IPS-18c (cell line): ENCODE measurements at regions not wholly inside any gene's neighbourhood (a gene's known extent, or its start where the extent isn't known, plus 50 kb on each side); places are given as distances from the start of the nearest gene placed in this dataset.

Source experiments
- H3K4me3 ChIP-seq: 2 replicates; pipeline ENCODE4 v1.7.0; 2013; ENCODE audit warnings: low read depth, mild to moderate bottlenecking, low read length, moderate library complexity; ENCODE audit not compliant: insufficient read depth
- H3K9me3 ChIP-seq: one replicate; pipeline ENCODE4 v1.6.1; 2013; ENCODE audit warnings: mild to moderate bottlenecking, low read length, moderate library complexity; ENCODE audit not compliant: control insufficient read depth, insufficient read depth

DNA sequence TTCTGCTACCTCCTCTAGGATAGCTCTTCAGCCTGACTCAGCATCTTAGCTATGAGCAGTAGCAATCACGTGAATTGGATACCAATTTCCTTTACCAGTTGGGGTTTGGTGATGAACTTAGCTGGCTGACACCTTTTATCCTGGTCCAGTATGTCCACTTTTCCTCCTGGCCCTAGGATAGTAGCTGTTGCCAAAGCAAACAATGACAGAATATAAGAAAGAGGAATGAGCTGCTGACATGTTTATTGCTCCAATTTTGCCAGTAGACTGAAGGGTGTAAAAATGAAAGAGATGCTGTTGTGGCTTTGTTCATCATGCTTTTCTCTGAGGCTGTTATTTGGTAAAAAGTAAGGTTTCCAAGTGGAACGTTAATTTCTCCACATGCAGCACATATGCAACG is 168.3 kb upstream of the JAG1 start:
- peaks cover 2% of the 10 kb centered on the region for H3K9me3 ChIP-seq
- no peak overlapping the region for H3K4me3 ChIP-seq

DNA sequence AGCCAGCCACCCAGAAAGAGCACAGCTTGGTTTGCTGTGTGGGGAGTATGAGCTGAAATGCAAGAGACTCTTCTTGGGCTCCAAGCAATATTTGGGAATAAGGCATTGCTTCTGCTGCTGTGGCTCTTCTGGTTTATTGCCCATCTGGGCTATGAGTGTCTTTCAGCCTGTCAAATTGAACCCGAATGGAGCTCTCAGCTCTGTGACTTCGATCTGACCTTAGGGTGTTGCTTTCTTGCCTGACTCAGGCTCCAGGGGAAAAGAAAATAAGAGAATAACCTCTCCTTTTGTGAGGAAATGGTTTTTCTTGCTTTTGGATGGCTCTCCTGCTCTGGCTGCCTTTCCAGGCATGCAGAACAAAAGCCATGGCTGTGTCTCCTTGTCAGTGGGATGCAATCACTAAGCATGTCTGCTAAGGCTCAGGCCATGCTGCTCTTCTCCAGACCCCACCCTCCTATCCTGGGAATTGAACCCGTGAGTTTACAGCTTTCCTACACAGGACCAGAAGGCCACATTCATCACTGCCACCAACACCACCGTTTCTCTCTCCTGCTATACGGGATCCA is 169.4 kb upstream of the JAG1 start:
- peaks cover 2% of the 10 kb centered on the region for H3K9me3 ChIP-seq
- no peak overlapping the region for H3K4me3 ChIP-seq

GRCh38 chr20:10846766-10847165 is 173.0 kb upstream of the JAG1 start:
- Histone ChIP-seq H3K4me3 (no peak overlapping the region), H3K9me3 (peaks cover 2% of the 10 kb centered on the region)

DNA sequence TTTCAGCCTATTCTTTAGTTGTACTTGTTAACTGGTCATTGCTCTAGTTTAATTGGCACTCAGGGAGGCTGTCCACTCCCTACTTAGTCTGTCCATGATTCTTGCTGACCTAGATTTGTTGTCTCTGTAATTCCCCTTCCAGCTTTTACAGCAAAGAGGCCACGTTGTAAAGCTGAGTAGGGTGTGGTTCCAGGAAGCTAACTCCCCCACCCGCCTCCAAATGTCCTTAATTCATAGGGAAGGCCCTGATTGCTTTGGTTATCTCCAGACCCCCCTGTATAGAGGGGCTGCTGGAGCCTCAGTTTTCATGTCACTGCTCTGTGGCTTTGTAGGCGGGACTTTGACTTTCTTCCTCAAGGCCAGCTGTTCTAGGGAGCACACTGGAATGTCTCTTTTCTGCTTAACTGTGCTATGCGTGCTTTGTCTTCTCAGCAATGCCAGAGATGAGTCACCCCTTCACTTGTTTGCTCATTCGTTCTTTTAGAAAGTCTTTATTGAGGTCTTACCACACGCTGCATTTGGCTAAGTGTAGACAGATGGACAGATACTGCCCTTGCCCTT is 175.1 kb upstream of the JAG1 start:
- Histone ChIP-seq H3K9me3 (peaks cover 2% of the 10 kb centered on the region), H3K4me3 (no peak overlapping the region)

GRCh38 chr20:10853176-10853575 is 179.4 kb upstream of the JAG1 start:
- Histone ChIP-seq H3K9me3 (no peaks in the 10 kb centered on the region), H3K4me3 (no peak overlapping the region)

GRCh38 chr20:10853731-10854130 is 179.9 kb upstream of the JAG1 start:
- H3K4me3 ChIP-seq: no peak overlapping the region
- no peaks in the 10 kb centered on the region for H3K9me3 ChIP-seq

DNA sequence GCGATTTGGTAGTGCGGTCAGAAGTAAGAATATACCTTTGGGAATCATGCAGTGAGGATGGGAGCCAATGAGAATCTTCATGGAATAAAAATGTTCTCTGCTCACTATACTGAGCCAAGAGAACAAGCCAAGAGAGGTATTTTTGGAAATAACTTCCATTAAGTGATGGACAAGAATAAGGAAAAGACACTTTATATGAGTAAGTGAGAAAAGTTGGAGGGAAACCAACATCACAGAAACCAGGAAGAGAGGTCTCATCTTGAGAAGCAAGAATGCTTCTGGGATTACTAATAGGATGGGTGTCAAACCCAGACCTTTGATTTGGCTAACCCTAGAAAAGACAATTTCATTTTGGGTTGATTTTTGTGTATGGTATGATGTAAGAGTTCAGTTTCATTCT is 181.2 kb upstream of the JAG1 start:
- H3K9me3 ChIP-seq: no peaks in the 10 kb centered on the region

DNA sequence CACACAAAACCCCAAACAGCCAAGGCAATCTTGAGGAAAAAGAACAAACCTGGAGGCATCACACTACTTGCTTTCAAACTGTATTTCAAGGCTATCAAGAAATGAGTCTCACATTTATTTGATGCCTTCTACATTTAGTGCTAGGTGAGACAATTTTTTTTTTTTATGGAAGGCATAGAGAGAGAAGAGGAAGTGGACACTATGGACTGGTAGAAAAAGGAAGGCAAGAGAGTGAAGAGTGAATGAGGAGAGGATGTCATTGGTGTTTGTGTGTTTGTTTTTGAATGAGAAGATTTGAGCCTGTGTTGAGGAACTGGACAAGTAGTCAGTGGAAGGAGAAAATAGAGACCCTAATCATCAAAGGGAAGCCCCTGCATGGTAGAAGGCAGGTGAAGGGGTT is 182.0 kb upstream of the JAG1 start:
- Histone ChIP-seq H3K4me3 (no peak overlapping the region), H3K9me3 (no peaks in the 10 kb centered on the region)

More for the DNA sequence above, 181.2 kb upstream of the JAG1 start:
- no peak overlapping the region for H3K4me3 ChIP-seq

GRCh38 chr20:10856237-10857015 is 182.6 kb upstream of the JAG1 start:
- Histone ChIP-seq H3K9me3 (no peaks in the 10 kb centered on the region), H3K4me3 (no peak overlapping the region)

GRCh38 chr20:10857352-10858070 is 183.7 kb upstream of the JAG1 start:
- Histone ChIP-seq H3K4me3 (no peak overlapping the region), H3K9me3 (no peaks in the 10 kb centered on the region)

- Histone ChIP-seq H3K9me3 (no peaks in the 10 kb centered on the region), H3K4me3 (no peak overlapping the region)
Measured at GRCh38 chr20:10861090-10861489, 187.3 kb upstream of the JAG1 start.

DNA sequence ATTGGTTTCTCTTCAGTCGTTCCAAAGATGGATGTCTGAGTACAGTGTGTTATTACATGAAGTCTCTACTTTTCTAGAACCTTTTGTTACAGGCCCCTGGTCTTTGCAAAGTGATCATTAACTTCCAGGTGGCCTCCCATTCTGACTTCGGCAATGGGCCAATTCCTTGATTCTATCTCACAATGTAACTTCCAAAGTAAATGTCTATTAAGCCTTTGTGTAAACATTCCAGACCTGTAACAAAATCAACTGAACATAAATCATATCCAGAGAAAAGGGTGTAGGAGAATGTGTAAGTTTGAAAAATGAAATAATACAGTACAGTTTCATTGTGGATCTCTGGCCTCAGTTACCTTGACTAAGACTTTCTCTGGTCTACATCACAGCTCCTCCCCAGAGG is 187.8 kb upstream of the JAG1 start:
- Histone ChIP-seq H3K9me3 (no peaks in the 10 kb centered on the region), H3K4me3 (no peak overlapping the region)

DNA sequence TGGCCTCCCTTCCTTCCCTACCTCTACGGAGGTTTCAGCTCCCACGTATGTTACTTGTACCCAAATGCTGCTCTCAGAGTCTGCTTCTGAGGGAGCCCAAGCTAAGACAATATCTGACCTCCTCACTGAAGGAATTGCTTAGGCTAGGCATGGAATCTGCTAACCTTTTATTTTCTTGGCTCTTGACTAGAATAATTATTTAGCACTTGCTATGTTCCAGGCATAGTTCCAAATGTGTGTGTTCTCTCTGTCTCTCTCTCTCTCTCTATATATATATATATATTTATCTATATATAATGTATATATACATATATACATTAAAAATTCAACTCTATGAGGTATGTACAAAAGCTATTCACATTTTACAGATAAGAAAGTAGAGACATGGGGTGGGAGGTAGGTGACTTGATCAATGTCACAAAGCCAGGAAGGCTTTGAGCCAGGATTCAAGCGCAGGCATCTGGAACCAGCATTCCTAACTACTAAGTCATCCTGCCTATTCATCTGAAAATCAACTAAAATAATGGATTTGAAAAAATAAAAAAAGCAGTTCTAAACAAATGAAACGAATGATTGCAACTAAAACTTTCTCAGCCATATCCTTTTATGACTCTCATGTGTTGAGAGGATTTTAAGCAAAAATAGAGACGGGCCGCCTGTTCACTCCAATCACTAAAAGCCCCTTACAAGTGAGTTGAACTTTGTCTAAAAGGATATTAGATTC is 189.7 kb upstream of the JAG1 start:
- no peak overlapping the region for H3K4me3 ChIP-seq
- no peaks in the 10 kb centered on the region for H3K9me3 ChIP-seq

DNA sequence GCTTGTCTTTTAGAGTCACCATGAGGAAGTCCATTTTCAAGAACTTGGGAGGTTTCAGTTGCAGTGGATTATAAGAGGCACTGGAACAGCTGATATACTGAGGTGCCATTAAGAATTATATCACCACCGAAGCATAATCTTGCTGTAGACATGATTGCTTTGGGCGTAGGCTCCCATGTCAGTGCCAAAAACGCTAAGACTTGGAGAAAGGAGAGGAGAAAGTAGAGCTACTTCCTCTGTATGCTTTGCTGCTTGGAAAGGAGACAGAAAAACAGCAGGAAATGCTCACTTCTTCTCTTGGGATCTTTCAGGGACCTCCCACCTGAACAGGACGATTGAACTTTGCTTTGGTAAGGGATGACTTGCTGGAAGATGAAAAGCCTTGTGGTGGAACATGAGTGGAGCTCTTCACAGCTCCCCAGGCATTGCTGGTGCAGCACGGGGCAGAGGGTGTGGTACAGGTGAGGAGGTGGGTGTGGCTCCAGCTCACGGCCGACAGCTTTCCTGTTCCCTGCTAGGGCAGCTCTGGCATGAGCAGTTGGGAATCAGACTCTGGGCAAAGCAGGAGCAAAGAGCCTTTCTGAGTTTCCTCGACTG is 190.4 kb upstream of the JAG1 start:
- Histone ChIP-seq H3K9me3 (no peaks in the 10 kb centered on the region), H3K4me3 (no peak overlapping the region)

DNA sequence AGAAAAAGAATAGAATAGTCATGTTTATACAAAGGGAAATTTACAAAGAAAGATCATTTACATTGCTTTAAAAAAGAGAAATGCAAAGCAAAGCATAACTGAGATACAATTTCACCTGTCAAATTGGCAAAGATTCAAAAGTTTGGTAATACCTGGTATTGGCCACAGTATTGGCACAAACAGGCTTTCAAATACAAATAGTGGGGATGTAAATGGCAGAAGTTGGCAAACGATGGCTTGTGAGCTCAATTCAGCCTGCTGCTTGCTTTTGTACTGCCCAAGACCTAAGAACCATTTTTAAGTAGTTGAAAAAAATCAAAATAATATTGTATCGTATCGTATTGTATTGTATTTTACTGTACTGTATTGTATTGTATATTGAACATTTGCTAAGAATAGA is 194.5 kb upstream of the JAG1 start:
- Histone ChIP-seq H3K9me3 (no peaks in the 10 kb centered on the region), H3K4me3 (no peak overlapping the region)

DNA sequence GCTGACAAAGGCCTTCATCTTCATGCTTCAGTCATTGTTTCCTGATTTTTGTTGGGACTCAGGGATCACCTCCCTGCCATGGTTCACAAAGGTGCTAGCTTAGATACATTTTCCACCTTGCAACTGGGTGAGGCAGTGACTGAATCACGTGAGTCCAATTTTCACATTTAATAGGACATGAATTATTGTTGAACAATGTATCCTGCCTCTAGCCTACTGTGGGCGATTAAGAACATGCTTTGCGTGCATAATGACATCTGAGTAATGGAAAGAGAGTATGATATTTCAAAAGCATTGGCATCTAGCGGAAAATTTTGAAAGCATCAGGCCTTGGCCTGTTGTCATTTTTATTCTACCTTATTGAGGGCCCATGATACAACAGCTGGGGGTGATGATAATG is 199.2 kb upstream of the JAG1 start:
- H3K9me3 ChIP-seq: peaks cover 4% of the 10 kb centered on the region
- no peak overlapping the region for H3K4me3 ChIP-seq

DNA sequence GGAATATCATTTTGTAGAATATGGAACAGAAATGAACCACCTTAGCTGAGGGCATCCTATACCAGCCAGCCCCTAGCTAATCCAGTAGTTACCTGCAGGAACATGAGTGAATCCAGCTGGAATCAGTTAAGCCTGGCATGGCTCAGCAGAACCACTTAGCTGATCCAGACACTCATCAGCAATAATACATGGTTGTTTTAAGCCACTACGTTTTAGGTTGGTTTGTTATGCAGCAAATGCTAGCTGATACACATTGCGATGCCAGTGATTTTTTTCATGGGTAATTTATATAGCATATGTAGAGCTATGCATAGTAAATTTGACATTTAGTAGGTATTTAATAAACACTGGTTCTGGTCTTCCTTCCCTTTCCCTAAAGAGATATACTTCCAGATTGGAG is 201.9 kb upstream of the JAG1 start:
- H3K4me3 ChIP-seq: no peak overlapping the region

More for the DNA sequence above, 201.9 kb upstream of the JAG1 start:
- peaks cover 4% of the 10 kb centered on the region for H3K9me3 ChIP-seq
